ENCODE measurements at regions not wholly inside any gene's neighbourhood (a gene's known extent, or its start where the extent isn't known, plus 50 kb on each side); places are given as distances from the start of the nearest gene placed in this dataset.

DNA sequence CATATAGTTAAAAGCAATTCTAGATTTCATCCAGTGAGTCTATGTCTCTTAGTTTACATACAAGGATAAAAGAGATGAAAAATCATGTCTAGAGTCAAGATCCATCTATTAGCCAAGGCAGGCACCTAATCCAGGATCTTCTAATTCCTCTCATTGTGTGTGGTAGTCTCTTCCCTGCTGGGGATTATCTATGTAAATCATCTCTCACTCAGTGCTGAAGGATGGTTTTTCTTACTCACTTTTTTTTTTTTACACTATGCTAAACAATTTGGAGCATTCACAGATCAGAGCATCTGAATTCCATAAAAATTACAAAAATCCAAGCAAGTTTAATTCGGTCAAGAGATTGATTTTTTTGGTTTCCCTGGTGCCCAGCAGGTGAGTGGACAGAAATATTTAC lies 154.9 kb upstream of the GDNF start:
- H3K4me1 ChIP-seq (ENCODE audit: control insufficient read depth, insufficient read depth, low read length, poor library complexity, severe bottlenecking), result no peaks in the 10 kb centered on the region
- H3K36me3 ChIP-seq (ENCODE audit: control insufficient read depth, insufficient read depth, low read length), result no peaks in the 10 kb centered on the region
- no peaks in the 10 kb centered on the region for H3K9me3 ChIP-seq (ENCODE audit: control insufficient read depth in 2 of 2, low read length in 2 of 2)
- H3K36me3 Mint-ChIP-seq, result no peaks in the 10 kb centered on the region
- DNase-seq (no peak), ATAC-seq (ENCODE audit: low read depth in 2 of 2) (no peak)
- H3K27me3 Mint-ChIP-seq, result peaks cover 10% of the 10 kb centered on the region
- H3K9me3 Mint-ChIP-seq, result peaks cover 0 to 3% (median 0%) of the 10 kb centered on the region in 7 donors
- H3K4me1 Mint-ChIP-seq, result no peaks in the 10 kb centered on the region
- H3K4me3 ChIP-seq (ENCODE audit: low read depth, low read length), result no peak overlapping the region
- no peaks in the 10 kb centered on the region for H3K27me3 ChIP-seq (ENCODE audit: control insufficient read depth, insufficient read depth, low read length)
- no peak overlapping the region for H3K27ac Mint-ChIP-seq
- H3K27ac ChIP-seq (ENCODE audit: insufficient read depth, low read length, poor library complexity, severe bottlenecking), result no peak overlapping the region
- H3K4me3 Mint-ChIP-seq, result no peak overlapping the region

GRCh38 chr5:37991301-37992299 lies 151.8 kb upstream of the GDNF start:
- no peaks in the 10 kb centered on the region for H3K4me1 ChIP-seq (ENCODE audit: control insufficient read depth, insufficient read depth, low read length, poor library complexity, severe bottlenecking)
- no peaks in the 10 kb centered on the region for H3K36me3 ChIP-seq (ENCODE audit: control insufficient read depth, insufficient read depth, low read length)
- no peak overlapping the region for H3K27ac ChIP-seq (ENCODE audit: insufficient read depth, low read length, poor library complexity, severe bottlenecking)
- Mint-ChIP-seq H3K27me3 (peaks cover 10% of the 10 kb centered on the region), H3K36me3 (no peaks in the 10 kb centered on the region), H3K4me1 (no peaks in the 10 kb centered on the region), H3K9me3 (peaks cover 0 to 3% (median 0%) of the 10 kb centered on the region in 7 donors), H3K4me3 (no peak overlapping the region), H3K27ac (no peak overlapping the region)
- H3K4me3 ChIP-seq (ENCODE audit: low read depth, low read length), result no peak overlapping the region
- no peaks in the 10 kb centered on the region for H3K9me3 ChIP-seq (ENCODE audit: control insufficient read depth in 2 of 2, low read length in 2 of 2)
- H3K27me3 ChIP-seq (ENCODE audit: control insufficient read depth, insufficient read depth, low read length), result no peaks in the 10 kb centered on the region
- ATAC-seq (ENCODE audit: low read depth in 2 of 2), result no peak
- DNase-seq, result no peak

DNA sequence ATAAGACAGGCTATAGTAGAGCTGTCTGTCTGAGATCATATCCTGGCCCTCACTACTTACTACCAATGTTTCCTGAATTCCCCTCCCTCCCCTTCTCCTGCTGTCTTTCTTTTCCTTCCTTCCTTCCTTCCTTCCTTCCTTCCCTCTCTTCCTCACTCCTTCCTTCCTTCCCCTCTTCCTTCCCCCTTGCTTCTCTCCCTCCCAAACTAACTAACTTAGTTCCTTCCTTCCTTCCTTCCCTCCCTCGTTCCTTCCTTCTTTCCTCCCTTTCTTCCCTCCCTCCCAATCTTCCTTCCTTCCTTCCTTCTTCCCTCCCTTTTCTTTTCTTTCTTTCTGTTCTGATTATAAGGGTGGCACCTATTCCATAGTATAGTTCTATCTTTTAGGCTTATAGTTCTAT lies 150.0 kb upstream of the GDNF start:
- H3K27ac ChIP-seq (ENCODE audit: insufficient read depth, low read length, poor library complexity, severe bottlenecking), result no peak overlapping the region
- no peaks in the 10 kb centered on the region for H3K9me3 ChIP-seq (ENCODE audit: control insufficient read depth in 2 of 2, low read length in 2 of 2)
- Mint-ChIP-seq H3K4me3 (no peak overlapping the region), H3K27ac (no peak overlapping the region), H3K4me1 (no peaks in the 10 kb centered on the region), H3K9me3 (peaks cover 0 to 4% (median 2%) of the 10 kb centered on the region in 7 donors), H3K27me3 (peaks cover 5% of the 10 kb centered on the region), H3K36me3 (no peaks in the 10 kb centered on the region)
- H3K4me1 ChIP-seq (ENCODE audit: control insufficient read depth, insufficient read depth, low read length, poor library complexity, severe bottlenecking), result no peaks in the 10 kb centered on the region
- no peaks in the 10 kb centered on the region for H3K36me3 ChIP-seq (ENCODE audit: control insufficient read depth, insufficient read depth, low read length)
- no peak overlapping the region for H3K4me3 ChIP-seq (ENCODE audit: low read depth, low read length)
- DNase-seq (no peak), ATAC-seq (ENCODE audit: low read depth in 2 of 2) (no peak)
- H3K27me3 ChIP-seq (ENCODE audit: control insufficient read depth, insufficient read depth, low read length), result peaks cover 2% of the 10 kb centered on the region

DNA sequence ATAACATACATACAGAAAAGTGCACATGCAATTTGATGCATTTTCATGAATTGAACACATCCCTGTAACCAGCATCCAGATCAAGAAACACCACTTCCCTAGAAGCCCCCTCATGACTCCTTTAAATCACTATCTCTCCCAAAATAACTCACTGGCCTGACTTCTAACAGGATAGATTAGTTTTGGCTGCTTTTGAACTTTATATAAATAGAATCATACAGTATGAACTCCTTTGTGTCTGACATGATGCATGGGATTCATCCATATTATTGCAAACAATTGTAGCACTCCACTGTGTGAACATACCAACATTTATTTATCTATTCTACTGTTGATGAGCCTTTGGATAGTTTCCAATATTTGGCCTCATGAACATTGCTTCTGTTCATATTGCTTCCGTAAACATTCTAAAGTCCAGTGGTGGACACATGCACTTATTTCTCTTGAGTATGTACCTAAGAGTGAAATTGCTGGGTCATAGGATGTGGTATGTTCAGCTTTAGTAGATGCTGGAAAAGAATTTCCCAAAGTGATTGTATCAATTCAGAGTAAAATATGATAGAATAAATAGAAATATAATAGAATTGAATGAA lies 148.7 kb upstream of the GDNF start:
- ATAC-seq (ENCODE audit: low read depth in 2 of 2) (no peak), DNase-seq (no peak)
- Histone ChIP-seq H3K4me1 (ENCODE audit: control insufficient read depth, insufficient read depth, low read length, poor library complexity, severe bottlenecking) (no peaks in the 10 kb centered on the region), H3K9me3 (ENCODE audit: control insufficient read depth in 2 of 2, low read length in 2 of 2) (no peaks in the 10 kb centered on the region), H3K27me3 (ENCODE audit: control insufficient read depth, insufficient read depth, low read length) (peaks cover 2% of the 10 kb centered on the region), H3K36me3 (ENCODE audit: control insufficient read depth, insufficient read depth, low read length) (no peaks in the 10 kb centered on the region), H3K4me3 (ENCODE audit: low read depth, low read length) (no peak overlapping the region), H3K27ac (ENCODE audit: insufficient read depth, low read length, poor library complexity, severe bottlenecking) (no peak overlapping the region)
- Mint-ChIP-seq H3K27ac (no peak overlapping the region), H3K36me3 (no peaks in the 10 kb centered on the region), H3K9me3 (peaks cover 0 to 9% (median 0%) of the 10 kb centered on the region in 7 donors), H3K4me1 (no peaks in the 10 kb centered on the region), H3K4me3 (no peak overlapping the region), H3K27me3 (peaks cover 5% of the 10 kb centered on the region)

DNA sequence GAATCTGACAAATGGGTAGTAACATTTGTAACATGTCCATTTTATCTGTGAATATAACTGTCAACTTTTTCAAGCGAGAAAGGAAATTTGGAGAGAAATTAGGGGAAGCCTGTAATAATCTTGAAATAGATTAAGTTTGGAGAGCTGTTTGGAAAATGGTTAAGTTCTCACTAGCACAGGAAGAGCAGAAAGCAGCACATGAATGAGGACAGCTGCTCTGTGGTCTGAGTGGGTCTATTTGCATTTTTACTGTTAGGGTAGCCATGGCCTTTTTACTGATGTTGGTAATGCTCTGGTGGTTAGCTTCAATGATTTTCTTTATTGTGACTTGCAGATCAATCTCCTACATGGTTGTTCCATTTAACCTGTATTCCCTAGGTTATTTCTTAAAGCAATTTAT lies 144.5 kb upstream of the GDNF start:
- H3K27ac Mint-ChIP-seq, result no peak overlapping the region
- Histone ChIP-seq H3K36me3 (ENCODE audit: control insufficient read depth, insufficient read depth, low read length) (no peaks in the 10 kb centered on the region), H3K27ac (ENCODE audit: insufficient read depth, low read length, poor library complexity, severe bottlenecking) (no peak overlapping the region), H3K27me3 (ENCODE audit: control insufficient read depth, insufficient read depth, low read length) (peaks cover 2% of the 10 kb centered on the region), H3K4me3 (ENCODE audit: low read depth, low read length) (no peak overlapping the region), H3K9me3 (ENCODE audit: control insufficient read depth in 2 of 2, low read length in 2 of 2) (no peaks in the 10 kb centered on the region), H3K4me1 (ENCODE audit: control insufficient read depth, insufficient read depth, low read length, poor library complexity, severe bottlenecking) (no peaks in the 10 kb centered on the region)
- H3K4me3 Mint-ChIP-seq, result no peak overlapping the region
- H3K27me3 Mint-ChIP-seq, result no peaks in the 10 kb centered on the region
- DNase-seq, result no peak
- no peaks in the 10 kb centered on the region for H3K36me3 Mint-ChIP-seq
- H3K4me1 Mint-ChIP-seq, result no peaks in the 10 kb centered on the region
- no peak for ATAC-seq (ENCODE audit: low read depth in 2 of 2)
- peaks cover 0 to 9% (median 2%) of the 10 kb centered on the region in 7 donors for H3K9me3 Mint-ChIP-seq

- Histone ChIP-seq H3K4me1 (ENCODE audit: control insufficient read depth, insufficient read depth, low read length, poor library complexity, severe bottlenecking) (no peaks in the 10 kb centered on the region), H3K27me3 (ENCODE audit: control insufficient read depth, insufficient read depth, low read length) (peaks cover 2% of the 10 kb centered on the region), H3K9me3 (ENCODE audit: control insufficient read depth in 2 of 2, low read length in 2 of 2) (no peaks in the 10 kb centered on the region), H3K36me3 (ENCODE audit: control insufficient read depth, insufficient read depth, low read length) (no peaks in the 10 kb centered on the region), H3K4me3 (ENCODE audit: low read depth, low read length) (no peak overlapping the region), H3K27ac (ENCODE audit: insufficient read depth, low read length, poor library complexity, severe bottlenecking) (no peak overlapping the region)
- H3K9me3 Mint-ChIP-seq, result peaks cover 0 to 9% (median 2%) of the 10 kb centered on the region in 7 donors
- DNase-seq (no peak), ATAC-seq (ENCODE audit: low read depth in 2 of 2) (no peak)
- no peaks in the 10 kb centered on the region for H3K4me1 Mint-ChIP-seq
- no peaks in the 10 kb centered on the region for H3K27me3 Mint-ChIP-seq
- H3K27ac Mint-ChIP-seq, result no peak overlapping the region
- no peaks in the 10 kb centered on the region for H3K36me3 Mint-ChIP-seq
- no peak overlapping the region for H3K4me3 Mint-ChIP-seq
These were observed 143.6 kb upstream of the GDNF start for GRCh38 chr5:37983463-37983862.

GRCh38 chr5:37979559-37979958 lies 139.7 kb upstream of the GDNF start:
- Histone ChIP-seq H3K36me3 (ENCODE audit: control insufficient read depth, insufficient read depth, low read length) (no peaks in the 10 kb centered on the region), H3K4me3 (ENCODE audit: low read depth, low read length) (no peak overlapping the region), H3K27ac (ENCODE audit: insufficient read depth, low read length, poor library complexity, severe bottlenecking) (no peak overlapping the region), H3K4me1 (ENCODE audit: control insufficient read depth, insufficient read depth, low read length, poor library complexity, severe bottlenecking) (no peaks in the 10 kb centered on the region), H3K27me3 (ENCODE audit: control insufficient read depth, insufficient read depth, low read length) (no peaks in the 10 kb centered on the region), H3K9me3 (ENCODE audit: control insufficient read depth in 2 of 2, low read length in 2 of 2) (no peaks in the 10 kb centered on the region)
- H3K9me3 Mint-ChIP-seq, result peaks cover 0 to 12% (median 2%) of the 10 kb centered on the region in 7 donors
- DNase-seq (no peak), ATAC-seq (ENCODE audit: low read depth in 2 of 2) (no peak)
- no peak overlapping the region for H3K27ac Mint-ChIP-seq
- no peak overlapping the region for H3K4me3 Mint-ChIP-seq
- no peaks in the 10 kb centered on the region for H3K27me3 Mint-ChIP-seq
- H3K36me3 Mint-ChIP-seq, result no peaks in the 10 kb centered on the region
- no peaks in the 10 kb centered on the region for H3K4me1 Mint-ChIP-seq

Measured in CD4-positive, CD25-positive, alpha-beta regulatory T cell (primary cell).